ENCODE measurements at regions not wholly inside any gene's neighbourhood (a gene's known extent, or its start where the extent isn't known, plus 50 kb on each side); places are given as distances from the start of the nearest gene placed in this dataset.

DNA sequence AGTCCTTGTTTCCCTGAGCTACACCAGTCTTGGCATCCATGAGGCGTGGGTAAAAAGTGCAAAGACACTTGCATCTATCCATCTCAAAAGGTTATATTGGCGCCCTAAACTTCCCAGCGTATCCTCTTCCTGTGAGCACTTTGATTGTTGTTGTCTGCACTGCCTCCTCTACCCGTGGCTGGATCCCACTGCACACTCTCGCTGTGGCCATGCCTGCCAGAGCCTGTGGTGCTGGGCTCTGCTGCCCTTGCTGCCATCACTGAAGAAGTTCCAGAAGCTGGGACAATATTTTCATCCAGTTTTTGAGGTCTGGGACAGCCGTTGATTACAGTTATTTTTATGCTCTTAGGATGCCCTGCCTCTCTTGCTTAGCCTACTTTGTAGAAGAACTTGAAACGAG is 85.3 kb upstream of the PCGF5 start:
- in situ Hi-C loops (cut with MboI; ENCODE audit: low pct_unique_long_range_greater_than_20kb, low sequenced_read_pairs, unreplicated experiment), result no loop called here
- no peak for DNase-seq (ENCODE audit: low spot score)
- TF ChIP-seq, protein P1, sequence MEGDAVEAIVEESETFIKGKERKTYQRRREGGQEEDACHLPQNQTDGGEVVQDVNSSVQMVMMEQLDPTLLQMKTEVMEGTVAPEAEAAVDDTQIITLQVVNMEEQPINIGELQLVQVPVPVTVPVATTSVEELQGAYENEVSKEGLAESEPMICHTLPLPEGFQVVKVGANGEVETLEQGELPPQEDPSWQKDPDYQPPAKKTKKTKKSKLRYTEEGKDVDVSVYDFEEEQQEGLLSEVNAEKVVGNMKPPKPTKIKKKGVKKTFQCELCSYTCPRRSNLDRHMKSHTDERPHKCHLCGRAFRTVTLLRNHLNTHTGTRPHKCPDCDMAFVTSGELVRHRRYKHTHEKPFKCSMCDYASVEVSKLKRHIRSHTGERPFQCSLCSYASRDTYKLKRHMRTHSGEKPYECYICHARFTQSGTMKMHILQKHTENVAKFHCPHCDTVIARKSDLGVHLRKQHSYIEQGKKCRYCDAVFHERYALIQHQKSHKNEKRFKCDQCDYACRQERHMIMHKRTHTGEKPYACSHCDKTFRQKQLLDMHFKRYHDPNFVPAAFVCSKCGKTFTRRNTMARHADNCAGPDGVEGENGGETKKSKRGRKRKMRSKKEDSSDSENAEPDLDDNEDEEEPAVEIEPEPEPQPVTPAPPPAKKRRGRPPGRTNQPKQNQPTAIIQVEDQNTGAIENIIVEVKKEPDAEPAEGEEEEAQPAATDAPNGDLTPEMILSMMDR (IDR thresholded peaks at IDR 0.05; ENCODE audit: extremely low read depth, insufficient read depth, missing control alignments), result no peak

DNA sequence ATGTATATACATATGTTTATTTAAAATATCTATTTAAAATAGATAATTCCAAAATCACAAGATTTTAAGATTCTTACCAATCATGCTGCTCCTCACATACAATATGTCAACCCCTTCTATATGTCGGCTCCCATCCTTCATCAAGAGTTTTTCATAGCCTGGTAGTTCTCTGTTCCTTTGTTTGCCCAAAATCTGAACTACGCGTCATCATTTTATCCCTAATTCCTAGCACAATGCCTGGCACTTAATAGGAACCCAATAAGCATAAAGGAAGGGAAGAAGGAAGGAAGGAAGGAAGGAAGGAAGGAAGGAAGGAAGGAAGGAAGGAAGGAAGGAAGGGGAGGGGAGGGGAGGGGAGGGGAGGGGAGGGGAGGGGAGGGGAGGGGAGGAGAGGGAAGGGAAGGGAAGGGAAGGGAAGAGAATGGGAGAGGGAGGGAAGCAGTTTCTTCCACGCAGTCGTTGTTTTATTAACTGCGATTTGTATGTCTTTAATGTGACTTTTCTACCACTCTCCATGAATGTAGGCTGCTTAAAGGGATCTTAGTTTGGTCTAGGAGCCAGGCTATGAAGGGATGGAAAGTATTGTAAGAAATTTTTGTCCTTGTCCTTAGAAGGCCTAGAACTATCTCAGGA is 83.3 kb upstream of the PCGF5 start:
- TF ChIP-seq, protein P1 (IDR thresholded peaks at IDR 0.05; ENCODE audit: extremely low read depth, insufficient read depth, missing control alignments), result no peak
- in situ Hi-C loops (cut with MboI; ENCODE audit: low pct_unique_long_range_greater_than_20kb, low sequenced_read_pairs, unreplicated experiment), result no loop called here
- no peak for DNase-seq (ENCODE audit: low spot score)

DNA sequence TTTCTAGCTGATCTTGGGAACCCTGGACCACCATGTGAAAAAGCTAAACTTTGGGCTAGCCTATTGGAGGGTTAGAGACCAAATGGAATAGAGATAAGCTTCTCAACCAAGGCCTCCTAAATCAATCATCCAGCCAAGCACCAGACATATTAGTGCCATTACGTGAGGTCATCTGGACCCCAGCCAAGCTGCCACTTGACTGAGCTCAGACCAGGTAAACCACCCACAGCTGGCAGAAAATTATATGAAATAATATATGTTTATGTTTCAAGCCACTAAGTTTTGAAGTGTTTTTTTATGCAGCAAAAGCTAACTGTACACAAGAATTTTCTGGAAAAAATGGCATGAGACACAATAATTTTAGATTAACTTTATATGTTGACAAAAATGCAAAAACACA is 82.6 kb upstream of the PCGF5 start:
- in situ Hi-C loops (cut with MboI; ENCODE audit: low pct_unique_long_range_greater_than_20kb, low sequenced_read_pairs, unreplicated experiment), result no loop called here
- DNase-seq (ENCODE audit: low spot score), result no peak
- TF ChIP-seq, protein P1 (IDR thresholded peaks at IDR 0.05; ENCODE audit: extremely low read depth, insufficient read depth, missing control alignments), result no peak

DNA sequence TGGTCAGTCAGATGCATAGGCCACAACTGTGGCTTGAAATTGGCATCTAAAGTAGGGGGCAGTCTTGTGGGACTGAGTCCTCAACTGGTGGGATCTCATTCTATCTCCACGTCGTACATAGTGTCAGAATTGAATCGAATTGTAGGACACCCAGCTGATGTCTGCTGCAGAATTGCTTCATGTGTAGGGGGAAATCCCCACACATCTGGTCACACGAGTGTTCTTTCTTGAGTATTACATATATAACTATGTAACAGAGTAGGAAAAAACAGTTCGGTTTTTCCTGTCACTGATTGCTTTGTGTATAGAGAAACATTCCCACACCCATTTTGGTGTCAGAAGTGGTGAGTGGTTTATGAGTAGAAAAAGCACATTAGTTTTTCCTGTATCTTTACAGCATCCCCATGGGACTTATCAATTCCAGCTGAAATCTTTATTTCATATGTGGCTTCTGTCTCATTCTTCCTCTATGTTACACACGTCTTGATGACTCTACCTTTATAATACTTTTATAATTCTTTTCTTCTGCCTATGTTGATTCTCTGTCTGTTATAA is 79.4 kb upstream of the PCGF5 start:
- DNase-seq (ENCODE audit: low spot score), result no peak
- in situ Hi-C loops (cut with MboI; ENCODE audit: low pct_unique_long_range_greater_than_20kb, low sequenced_read_pairs, unreplicated experiment), result no loop called here
- TF ChIP-seq, protein P1 (IDR thresholded peaks at IDR 0.05; ENCODE audit: extremely low read depth, insufficient read depth, missing control alignments), result no peak

DNA sequence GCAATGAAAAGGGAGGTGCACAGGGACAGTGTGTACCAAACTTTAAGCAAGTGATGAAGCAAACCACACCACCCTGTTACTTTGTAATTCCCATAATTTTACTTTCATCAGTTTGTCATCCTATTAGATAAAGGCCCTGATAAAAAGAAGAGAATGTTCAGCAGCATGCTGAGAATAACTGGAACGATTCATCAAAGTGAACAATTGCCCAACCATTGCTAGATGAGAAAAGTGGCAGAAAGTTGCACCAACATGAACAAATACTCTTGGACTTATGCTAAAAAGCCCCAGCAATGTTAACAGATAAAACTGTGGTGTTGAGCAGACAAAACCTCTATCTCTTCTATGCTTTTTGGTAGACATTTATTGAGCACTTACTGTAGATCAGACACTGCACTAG is 75.5 kb upstream of the PCGF5 start:
- in situ Hi-C loops (cut with MboI; ENCODE audit: low pct_unique_long_range_greater_than_20kb, low sequenced_read_pairs, unreplicated experiment), result no loop called here
- DNase-seq (ENCODE audit: low spot score), result no peak
- TF ChIP-seq, protein P1 (IDR thresholded peaks at IDR 0.05; ENCODE audit: extremely low read depth, insufficient read depth, missing control alignments), result no peak

DNA sequence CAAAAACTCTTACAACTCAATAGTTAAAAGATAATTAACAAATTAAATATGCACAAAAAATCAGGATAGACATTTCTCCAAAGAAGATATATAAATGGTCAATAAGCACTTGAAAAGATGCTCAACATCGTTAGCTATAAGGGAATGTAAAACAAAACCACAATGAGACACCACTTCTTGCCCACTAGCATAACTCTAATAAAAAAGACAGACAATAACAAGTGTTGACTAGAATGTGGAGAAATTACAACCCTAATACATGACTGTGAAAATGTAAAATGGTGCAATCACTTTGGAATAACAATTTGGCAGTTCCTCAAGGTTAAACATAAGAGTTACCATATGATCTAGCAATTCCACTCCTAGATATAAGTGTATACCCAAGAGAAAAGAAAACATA is 74.3 kb upstream of the PCGF5 start:
- in situ Hi-C loops (cut with MboI; ENCODE audit: low pct_unique_long_range_greater_than_20kb, low sequenced_read_pairs, unreplicated experiment), result no loop called here

More for the DNA sequence above, 74.3 kb upstream of the PCGF5 start:
- TF ChIP-seq, protein P1 (IDR thresholded peaks at IDR 0.05; ENCODE audit: extremely low read depth, insufficient read depth, missing control alignments), result no peak
- no peak for DNase-seq (ENCODE audit: low spot score)
